CMK (cell line): ENCODE measurements at regions not wholly inside any gene's neighbourhood (a gene's known extent, or its start where the extent isn't known, plus 50 kb on each side); places are given as distances from the start of the nearest gene placed in this dataset.

Experiments
- DNase-seq: peaks from one replicate; pipeline ENCODE4 v3.0.0-alpha.2; 2010; ENCODE audit warnings: low read depth

DNA sequence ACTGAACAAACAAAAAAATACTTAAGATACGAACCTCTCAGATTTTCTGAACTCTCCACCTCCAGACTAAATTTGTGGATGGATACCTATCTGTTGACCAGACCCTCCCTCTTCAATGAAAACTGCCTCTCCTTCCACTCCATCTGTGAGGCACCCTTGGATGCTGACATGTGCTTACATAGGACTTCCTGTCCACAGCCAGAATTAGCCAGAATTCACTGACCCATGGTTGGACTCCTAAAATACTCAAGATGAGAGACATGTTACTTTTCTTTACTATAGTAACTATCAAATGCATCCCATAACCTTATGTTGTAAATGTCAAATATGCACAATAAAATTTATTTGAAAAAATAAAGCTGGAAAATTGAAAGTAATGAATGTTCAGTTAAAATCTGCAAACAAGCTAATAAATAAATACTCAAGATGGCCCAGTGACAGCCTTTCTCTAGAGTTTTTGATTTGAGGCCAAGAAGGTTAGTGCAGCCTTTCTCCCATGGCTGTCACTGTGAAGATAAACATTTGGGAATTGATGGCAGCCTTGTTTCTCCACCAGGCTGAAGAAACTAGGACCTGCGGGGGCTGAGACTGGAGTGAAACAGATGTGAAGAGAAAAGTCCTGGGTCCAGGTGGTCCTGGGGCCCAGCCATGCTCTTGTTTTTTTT lies 287.0 kb downstream of the ZEB1 start:
- no peak for DNase-seq

- DNase-seq: no peak
Measured at GRCh38 chr10:31605426-31605825, 286.4 kb downstream of the ZEB1 start.

- no peak for DNase-seq
Measured at GRCh38 chr10:31604646-31605170, 285.7 kb downstream of the ZEB1 start.

- no peak for DNase-seq
Measured at GRCh38 chr10:31604096-31604495, 285.1 kb downstream of the ZEB1 start.

DNA sequence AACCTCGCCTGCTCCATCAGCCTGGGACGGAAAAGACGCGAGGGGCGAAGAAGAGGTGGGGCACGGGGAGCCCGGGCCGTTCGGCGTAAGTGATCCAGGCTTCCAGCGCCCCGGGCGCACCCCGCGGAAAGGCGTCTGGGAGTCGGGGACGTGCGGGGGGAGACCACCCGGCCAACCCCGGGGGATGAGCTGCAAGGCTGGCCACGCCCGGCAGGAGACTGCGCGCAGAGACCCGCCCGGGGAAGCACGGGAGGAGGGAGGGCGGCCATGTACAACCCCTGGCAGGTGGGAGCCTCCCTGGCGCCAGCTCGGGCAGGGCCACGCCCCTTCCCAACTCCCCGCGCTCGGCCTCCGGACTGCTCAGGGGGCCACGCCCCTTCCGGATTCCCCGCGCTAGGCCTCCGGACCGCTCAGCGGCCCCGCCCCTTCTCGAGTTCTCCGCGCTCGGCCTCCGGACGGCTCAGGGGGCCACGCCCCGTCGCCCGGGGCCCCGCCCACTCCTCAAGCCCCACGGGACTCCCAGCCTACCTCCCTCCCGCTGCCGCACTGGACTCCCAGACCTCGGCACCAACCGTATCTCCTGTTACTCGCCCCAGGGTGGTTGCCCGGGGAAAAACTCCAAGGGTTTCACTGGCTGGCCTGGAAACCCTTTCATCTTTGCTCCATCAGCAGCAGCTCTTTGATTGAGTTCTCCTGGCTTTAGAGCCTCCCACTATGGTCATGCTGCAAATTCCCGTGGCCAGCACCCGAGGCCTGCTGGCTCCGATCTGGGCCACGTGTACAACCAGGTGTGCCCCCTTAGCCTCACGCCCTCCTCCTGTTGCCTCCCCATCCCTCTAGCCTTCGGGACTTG lies 284.4 kb downstream of the ZEB1 start:
- DNase-seq: peak; percentile 88

- no peak for DNase-seq
Measured at GRCh38 chr10:31602541-31603234, 283.7 kb downstream of the ZEB1 start.

- no peak for DNase-seq
Measured at GRCh38 chr10:31601136-31601535, 282.1 kb downstream of the ZEB1 start.

GRCh38 chr10:31599626-31600504 lies 280.8 kb downstream of the ZEB1 start:
- DNase-seq: no peak

DNA sequence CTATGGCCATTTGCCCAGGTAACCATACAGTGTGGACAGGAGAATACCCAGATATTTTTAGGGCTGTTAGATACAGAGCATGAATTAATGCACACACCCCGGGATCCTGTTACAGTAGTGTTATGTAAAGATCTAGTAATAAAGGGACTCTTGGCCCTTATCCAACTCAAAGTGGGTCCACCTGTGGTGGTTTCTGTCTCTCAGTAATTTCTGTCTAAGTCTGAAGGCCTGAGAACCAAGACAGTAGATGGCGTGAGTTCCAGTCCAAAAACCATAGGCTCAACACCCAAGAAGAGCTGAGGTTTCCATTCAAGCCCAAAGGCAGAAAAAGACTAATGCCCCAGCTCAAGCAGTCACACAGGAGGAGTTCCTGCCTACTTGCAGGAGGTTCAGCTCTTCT lies 277.7 kb downstream of the ZEB1 start:
- DNase-seq: no peak

DNA sequence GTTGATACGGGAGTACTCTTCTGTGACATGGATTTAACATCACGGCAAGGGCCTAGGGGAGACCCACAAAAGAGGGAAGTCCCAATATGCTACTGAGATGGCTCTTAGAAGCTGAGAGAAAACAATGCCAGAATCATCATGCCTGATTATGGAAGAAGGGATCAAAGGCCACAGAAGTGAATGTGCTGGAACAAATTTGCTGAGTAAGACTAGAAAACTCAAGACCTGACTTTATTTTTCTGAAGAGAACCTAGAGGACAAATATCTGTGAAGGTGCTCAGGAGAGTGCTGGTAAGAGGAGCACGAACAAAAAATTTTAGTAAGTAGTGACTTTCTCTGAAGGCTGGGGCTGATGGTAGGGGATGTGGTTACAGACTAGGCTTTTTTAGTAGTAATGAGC lies 277.0 kb downstream of the ZEB1 start:
- DNase-seq: no peak

DNA sequence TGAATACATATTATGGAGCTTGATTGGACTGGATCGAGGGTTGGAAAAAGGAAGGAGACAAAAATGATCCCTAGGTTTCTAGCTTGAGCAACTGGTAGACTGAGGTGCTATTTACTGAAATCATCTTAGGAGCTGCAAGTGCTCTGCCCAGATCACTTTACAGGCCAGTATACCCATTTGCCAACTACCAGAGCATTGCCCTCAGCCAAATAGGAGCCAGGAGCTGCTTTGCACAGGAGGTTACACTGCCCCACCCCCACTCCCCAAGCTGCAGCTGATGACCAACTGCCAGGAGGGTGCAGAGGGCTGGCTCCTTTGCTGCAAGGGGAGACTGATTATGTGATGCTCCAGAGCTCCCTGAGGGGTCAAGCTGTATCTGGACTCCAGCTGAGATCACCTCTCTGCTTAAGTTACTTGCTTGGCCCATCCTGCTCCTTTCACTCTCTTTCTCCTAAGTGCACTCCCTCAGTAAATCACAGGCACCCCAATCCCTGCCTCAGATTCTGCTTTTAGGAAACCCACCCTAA lies 275.4 kb downstream of the ZEB1 start:
- DNase-seq: no peak

DNA sequence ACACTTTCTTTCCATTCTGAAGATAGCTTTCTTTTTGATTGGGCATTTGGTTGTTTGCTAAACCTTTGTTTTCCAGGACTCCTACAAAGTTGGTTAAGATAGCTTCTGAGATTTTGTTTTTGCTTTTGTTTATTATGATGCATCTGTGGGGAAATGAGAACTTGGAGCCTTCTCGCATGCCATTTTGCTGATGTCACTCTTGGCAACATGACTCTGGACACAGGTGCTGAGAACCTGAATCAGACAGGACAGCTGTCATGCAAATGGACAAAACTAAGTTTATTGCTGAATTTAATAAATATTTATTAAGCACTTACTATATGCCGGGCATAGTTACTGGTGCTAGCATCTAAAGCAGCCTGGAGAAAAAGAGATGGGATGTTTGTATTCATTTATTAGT lies 274.1 kb downstream of the ZEB1 start:
- DNase-seq: no peak

- no peak for DNase-seq
Measured at GRCh38 chr10:31591569-31591968, 272.6 kb downstream of the ZEB1 start.

DNA sequence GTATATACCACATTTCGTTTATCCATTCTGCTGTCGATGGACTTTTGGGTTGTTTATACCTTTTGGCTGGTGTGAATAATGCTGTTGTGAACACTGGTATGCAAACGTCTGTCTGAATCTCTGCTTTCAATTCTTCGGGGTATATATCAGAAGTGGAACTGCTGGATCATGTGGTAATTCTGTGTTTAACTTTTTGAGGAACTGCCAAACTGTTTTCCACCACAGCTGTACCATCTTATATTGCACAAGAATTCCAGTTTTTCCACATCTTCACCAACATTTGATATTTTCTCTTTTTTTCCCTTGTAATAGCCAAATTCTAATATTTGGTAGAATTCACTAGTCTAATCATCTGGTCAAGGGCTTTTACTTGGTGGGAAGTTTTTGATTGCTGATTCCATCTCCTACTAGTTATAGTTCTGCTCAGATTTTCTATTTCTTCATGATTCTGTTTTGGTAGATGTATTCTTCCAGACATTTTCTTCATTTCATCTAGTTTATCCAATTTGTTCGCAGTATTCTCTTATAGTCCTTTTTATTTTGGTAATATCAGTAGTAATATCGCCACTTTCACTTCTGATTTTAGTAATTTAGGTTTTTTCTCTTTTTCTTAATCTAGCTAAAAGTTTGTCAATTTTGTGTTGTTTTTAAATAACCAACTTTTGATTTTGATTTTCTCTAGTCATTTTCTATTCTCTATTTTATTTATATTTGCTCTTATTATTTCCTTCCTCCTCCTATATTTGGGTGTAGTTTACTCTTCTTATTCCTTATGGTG lies 271.2 kb downstream of the ZEB1 start:
- DNase-seq: no peak

DNA sequence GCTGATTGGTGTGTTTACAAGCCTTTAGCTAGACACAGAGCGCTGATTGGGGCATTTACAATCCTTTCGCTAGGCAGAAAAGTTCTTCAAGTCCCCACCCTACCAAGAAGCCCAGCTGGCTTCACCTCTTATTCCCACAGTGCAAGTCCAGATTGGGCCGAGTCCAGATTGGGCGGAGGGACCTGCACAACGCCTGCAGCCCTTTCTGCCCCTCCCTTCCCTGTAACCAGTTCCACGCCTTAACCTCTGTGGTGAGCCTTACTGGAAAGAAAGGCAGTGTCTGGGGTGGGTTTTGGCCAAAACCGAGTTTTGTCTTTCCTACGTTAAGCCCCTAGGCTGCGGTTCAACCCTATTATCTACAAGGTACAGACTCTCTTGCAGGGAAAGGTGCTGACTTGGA lies 268.7 kb downstream of the ZEB1 start:
- no peak for DNase-seq

GRCh38 chr10:31586723-31587638 lies 268.0 kb downstream of the ZEB1 start:
- DNase-seq: peak; percentile 61

DNA sequence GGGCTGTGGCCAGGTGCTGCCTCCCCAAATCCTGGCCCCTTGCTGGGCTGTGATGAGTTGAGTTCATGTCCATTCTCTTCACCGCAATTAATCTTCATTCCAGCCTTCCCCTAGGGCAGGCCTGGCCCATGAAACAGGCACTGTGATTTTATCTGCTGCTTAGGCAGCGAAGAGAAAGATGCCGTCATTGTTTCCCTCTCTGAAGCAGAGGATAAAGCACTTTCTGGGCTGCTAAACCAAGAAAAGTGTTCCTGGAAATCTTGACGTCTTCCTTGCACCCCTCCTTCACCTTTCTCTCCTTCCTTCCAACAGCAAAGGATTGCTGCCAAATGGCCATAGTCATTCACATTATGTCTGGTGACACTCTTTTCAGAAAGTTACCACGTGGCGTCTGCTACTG lies 265.9 kb downstream of the ZEB1 start:
- no peak for DNase-seq

DNA sequence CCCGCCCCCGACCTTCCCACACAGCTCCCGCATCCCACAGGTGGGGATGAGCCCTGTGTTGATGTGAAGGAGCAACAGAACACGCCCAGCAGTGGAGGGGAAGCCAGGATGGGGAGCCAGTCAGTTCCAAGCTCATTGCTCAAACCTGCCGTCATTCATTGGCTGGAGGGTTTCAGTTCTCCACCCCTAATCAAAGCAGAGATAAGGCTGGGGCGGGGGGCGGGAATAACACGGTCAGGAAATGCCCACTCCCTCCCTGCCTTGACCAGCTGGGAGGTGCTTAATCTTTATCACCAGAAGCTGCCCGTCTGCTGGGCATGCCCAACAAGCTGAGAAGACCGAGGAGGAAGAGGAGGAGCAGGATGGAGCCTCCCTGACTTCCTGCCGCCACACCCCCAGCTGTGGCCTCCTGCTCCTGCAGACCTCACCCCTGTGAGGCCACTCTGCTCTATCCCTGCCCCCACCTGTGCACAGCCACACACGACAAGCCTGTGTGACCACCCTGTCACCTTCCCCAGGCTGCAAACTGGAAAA lies 265.1 kb downstream of the ZEB1 start:
- peak; percentile 82 for DNase-seq

DNA sequence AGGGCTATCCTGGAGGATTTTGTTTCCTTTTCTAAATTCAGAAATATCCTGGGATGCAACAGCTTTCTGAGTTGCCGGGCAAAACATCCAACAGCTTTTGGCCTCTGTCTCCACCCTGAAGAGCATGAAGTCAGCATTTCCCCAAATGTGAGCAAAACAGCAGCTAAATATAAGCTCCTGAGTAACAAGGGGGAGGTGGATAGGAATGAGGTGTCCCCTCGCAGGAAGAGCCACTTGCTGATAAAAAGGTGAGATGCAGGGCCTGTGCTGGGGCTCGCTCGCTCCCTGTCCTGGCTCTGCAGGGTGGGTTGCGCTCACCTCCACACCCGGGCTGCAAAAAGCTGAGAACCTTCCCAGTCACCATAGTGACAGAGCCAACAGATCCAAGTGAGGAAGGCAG lies 264.3 kb downstream of the ZEB1 start:
- no peak for DNase-seq
